IPS-NIHi11 (cell line): ENCODE measurements at regions not wholly inside any gene's neighbourhood (a gene's known extent, or its start where the extent isn't known, plus 50 kb on each side); places are given as distances from the start of the nearest gene placed in this dataset.

Experiments
- DNase-seq: peaks from one replicate; pipeline ENCODE4 v3.0.0; 2012; ENCODE audit warnings: mixed read lengths, low spot score

DNA sequence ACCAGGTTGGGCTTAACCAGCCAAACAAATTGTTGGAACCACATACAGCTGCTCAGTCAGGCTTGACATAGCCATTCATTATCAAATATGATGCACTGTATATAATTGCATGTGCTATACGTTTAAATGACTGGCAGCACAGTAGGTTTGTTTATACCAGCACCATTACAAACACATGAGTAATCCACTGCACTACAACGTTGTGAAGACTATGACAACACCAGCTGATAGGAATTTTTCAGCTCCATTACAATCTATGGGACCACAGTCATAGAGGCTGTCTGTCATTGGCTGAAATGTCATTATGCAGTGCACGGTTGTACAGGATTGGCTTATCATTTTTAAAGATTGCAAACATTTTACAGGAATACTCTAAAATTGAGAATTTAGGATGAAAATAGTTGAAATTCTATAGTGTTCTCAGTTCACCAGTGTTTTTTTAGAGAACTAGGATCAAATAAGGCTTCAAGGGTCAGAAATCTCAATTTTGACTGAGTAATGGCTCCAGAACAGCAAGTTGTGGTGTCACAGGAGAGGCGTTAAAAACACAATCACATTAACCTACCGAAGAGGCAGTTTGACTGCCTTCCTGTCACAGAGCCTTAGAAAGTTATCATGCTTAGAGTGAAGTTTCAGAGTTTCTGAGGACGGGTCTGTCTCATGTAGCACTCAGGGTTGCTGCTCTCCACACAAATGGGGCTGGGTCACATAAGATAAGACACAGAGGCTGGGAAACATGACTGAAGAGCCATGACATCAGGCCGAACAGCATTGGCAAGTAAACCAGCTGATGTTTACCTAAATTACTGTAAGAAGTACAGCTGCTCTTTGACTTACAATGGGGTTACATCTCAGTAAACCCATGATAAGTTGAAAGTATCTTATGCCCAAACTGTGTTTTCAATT lies 60.7 kb upstream of the SMLR1 start:
- DNase-seq, result no peak

DNA sequence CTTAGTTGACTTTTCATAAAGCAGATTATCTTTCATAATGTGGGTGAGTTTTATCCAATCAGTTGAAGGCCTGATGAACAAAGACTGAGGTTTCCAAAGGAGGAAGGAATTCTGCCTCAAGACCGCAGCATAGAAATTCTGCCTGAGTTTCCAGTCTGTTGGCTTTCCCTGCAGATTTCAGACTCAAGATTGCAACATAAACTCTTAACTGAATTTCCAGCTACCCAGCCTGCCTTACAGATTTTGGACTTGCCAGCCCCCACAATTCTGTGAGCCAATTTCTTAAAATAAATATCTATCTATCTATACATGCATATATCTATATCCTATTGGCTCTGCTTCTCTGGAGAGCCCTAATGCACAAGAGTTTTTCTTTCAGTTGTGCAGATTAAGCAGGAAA lies 57.3 kb upstream of the SMLR1 start:
- no peak for DNase-seq

DNA sequence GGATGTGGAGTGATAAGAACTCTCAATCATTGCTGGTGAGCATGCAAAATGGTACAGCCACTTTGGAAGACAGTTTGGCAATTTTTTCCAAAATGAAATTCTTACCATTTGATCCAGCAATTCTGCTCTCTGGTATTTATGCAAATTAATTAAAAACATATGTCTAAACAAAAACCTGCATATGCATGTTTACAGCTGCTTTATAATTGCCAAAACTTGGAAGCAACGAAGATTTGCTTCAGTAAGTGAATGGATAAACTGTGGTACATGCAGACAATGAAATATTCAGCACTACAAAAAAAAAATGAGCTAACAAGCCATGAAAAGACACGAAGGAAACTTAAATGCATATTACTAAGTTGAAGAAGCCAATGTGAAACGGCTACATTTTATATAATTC lies 55.5 kb upstream of the SMLR1 start:
- no peak for DNase-seq

DNA sequence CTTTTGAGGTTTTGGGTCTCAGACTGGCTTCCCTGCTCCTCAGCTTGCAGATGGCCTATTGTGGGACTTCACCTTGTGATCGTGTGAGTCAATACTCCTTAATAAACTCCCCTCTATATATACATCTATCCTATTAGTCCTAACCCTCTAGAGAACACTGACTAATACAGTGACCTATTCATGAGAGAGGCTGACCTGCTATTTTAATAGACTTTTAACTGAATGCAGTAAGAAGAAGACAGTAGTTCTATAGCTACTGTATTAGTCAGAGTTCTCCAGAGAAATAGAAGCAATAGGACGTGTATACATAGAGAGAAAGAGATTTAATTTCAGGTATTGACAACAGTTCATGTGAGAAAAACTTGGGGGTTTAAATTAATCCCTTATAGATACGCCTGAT lies 53.3 kb upstream of the SMLR1 start:
- DNase-seq, result no peak

DNA sequence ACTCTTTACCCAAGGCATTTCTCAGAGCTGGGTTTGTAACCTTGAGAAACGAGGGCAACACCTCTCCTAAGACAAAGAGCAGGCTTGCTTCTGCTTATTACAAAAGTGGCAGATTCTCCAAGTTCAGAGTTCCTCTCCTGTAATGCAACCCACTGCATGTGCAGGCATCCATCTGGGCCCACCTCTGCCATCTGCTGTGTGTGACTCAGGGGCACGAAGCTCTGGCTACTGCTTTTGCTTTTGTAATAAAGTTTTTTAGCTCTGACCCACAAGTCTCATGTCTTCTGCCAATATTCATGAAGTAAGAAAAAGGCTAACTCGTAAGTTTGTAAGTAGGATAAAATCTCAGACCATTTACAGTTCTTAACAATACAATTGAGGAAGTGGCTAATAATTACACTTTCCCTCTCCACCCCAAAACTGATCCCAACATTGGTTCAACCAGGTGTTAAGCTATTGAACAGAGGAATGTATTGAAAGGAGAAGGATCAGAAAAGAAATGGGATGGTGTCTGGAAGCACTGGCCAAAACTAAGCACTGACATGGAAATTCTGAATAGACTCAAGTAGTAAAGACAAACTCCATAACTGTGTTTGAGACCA lies 51.7 kb upstream of the SMLR1 start:
- no peak for DNase-seq

DNA sequence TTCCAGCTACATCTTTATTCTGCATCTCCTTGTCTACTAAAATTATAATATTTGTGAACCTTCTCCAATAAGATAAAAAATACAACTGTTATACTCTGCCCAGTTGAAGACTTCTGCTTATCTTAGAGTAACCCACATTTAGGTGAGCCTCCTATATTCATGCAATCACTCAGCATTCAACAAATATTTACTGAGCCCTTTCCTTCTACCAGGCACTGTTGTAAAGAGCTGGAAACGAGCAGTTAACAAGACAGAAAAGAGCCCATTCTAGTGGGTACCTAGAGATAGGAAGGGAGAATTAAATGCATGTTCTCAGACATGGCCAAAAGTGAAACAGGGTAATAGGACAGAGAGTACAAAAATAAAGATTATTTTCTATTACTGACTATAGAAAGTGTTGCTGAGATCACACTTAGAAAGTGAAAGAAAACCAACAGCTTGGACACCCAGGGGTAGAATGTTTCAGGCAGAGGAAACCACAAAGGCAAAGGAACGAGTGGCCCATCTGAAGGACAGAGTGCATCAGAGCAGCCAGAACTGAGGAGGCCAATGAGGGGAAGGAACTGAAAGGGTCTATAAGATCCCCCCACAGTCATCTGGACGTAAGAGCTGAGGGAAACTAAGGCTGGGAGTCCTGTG lies 50.8 kb upstream of the SMLR1 start:
- no peak for DNase-seq
